HG03521 (cell line): ENCODE measurements at regions not wholly inside any gene's neighbourhood (a gene's known extent, or its start where the extent isn't known, plus 50 kb on each side); places are given as distances from the start of the nearest gene placed in this dataset.
"Not testable (repeated sequence)": the region's sequence is repeated elsewhere in the genome, so short reads cannot be mapped to it uniquely, and the experiment has no call there.

Source experiments
- ATAC-seq: cut with Tn5 transposase; IDR thresholded peaks from one replicate; pipeline ENCODE4 v1.9.1; 2021; ENCODE audit warnings: mild to moderate bottlenecking, moderate library complexity; ENCODE audit not compliant: unreplicated experiment

DNA sequence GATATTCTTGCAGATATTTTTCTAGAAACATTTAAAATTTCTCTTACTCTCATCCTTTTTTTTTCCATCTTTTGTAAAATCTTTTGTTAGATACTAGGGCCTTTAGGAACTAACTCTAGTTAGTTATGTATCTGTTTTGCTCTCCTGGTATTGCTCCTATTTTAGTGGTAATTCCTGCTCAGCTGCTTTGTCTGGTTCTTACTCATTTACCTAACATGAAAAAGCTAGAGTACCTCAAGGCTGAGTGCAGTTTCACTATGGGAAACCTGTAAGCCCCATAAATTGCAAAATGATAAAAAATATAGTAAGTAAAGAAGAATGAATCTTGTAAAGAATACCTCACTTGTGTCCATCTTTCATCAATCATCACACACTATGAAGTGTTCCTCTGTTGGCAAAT is 1602.0 kb downstream of the GRIK2 start:
- ATAC-seq = no peak

DNA sequence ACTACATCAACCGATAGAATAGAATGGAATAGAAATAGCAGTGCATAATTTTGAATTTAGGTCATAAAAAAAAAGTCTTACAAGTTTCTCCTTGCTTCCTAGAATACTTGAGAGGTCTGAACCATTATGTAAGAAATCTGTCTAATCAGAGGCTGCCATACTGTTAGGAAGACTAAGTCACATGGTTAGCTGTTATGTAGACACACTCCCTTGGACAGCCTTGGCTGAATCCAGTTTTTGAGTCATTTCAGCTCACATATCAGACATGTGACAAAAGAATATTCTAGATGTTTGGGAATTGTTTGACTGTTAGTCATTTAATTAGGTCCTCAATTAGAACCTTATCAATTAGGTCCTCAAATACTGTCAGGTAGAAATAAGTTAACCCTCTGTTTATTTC is 1601.4 kb downstream of the GRIK2 start:
- ATAC-seq = no peak

DNA sequence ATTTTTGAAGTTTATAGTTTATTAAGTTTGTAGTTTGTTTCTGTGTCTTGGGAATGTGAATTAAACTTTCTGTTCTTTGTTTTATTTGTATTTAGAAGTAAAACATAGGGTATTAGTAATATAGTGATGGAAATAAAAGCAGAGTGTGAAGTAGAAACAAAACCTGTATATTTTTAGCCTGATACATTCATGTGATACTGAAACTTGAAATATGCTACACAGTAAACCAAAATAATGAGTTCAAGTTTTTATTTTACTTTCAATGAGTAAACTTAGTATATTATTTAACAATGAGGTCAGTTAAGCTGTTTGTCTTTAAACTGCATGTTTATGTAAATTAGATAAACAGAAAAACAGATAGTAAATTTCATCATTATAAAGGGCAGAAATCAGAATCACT is 1592.6 kb downstream of the GRIK2 start:
- peak; percentile 65 for ATAC-seq

DNA sequence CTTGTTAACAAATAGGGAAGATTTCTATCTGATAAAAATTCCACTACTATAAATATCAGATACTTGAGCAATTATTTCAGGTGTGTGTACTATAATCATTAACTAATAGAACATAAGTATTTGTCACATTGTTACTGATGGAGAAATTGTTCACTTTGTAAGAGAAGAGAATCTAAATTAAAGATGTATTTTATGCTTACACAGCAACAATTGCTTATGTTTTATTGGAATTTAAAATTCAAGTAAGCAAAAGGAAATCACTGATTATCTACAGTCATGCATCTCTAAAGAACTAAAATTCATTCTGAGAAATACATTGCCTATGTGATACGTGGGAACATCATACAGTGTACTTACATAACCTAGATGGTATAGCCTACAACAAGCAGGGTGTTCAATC is 1590.8 kb downstream of the GRIK2 start:
- no peak for ATAC-seq

DNA sequence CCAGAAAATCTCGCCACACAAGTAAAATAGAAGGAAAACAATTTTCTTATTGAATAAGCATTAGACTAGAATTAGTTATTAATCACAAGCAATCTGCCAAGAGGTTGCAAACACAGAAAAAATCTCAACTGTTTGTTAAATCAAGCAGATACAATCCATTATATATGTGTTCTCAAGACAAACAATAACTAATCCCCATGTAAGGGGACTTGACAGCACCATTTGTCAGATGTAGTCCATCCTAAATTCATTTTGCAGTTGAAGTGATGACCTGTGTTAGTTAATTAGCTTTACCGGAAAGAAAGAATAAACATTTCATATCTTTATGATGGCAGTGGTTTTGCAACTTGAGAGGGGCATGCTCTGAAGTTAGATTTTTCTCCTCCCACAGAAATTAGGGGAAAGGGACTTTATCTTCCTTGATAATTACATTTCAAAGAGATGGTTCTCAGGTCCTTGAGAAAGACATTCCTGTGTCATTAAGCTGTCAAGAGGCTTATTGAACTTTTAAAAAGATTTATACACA is 1588.0 kb downstream of the GRIK2 start:
- no peak for ATAC-seq

DNA sequence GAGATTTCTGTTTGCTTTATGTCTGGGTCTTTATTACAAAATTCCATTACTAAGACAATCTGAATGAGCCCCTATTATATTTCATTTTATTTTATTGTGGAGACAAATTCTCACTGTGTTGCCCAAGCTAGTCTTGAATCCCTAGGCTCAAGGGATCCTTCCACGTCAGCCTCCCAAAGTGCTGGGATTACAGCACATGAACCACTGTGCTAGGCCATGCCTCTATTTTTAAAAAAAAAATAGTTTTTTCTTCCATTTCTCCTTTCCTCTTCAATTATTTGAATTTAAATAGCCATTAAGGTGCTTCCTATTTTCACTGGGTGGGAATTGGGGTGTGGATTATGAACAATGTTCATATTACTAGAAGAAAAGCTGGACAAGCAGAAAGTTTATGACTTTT is 1587.4 kb downstream of the GRIK2 start:
- no peak for ATAC-seq

DNA sequence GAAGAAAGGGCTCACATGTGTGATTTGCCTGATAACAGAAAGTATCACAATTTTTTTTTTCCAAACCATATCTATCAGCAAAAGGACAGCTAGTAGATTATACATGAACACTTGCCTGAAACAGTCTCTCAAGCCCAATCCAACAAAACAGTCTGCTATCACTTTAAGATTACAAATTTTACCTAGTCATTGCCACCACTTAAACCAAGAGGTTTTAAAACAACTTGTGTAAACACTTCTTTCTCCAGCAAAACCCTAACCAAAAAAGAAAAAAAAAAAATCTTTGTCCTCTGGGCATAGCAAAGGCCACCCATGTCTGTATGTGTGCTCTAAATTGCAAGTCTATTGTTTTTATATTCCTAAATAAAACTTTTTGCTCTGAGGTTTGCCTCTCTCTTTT is 1568.4 kb downstream of the GRIK2 start:
- no peak for ATAC-seq

DNA sequence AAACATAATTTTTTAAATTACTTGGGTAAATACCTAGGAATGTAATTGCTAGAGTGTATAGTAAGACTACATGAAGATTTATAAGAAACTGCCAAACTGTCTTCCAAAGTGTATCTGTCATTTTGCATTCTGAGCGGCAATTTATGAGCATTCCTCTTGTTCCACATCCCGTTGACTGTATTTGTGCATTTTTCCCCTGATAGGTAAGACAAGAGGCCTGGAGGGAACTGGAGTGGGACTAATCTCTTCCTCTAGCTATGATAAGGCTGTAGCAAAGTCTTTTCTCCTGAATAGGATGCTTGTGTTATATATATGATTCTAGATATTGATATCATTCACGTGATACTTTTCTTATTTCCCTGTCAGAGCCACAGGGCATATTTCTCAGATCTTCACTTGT is 1557.5 kb downstream of the GRIK2 start:
- ATAC-seq = no peak

DNA sequence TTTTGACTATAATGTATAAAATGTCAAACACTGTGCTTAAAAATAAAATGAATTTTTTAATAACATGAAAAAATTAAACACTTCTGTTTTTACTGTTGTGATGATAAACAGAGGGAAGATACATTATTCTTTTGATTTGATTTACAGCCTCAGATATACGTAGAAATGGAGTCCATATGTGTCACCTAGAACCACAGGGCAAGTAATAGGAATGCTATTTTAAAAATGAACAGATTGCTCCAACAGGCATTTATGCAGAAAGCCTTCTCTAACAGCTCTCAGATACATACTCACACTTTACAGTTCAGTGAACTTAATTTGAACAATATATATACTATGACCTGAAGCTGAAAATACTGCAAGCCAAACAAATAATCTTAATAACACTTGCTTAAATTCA is 1551.0 kb downstream of the GRIK2 start:
- ATAC-seq = no peak

DNA sequence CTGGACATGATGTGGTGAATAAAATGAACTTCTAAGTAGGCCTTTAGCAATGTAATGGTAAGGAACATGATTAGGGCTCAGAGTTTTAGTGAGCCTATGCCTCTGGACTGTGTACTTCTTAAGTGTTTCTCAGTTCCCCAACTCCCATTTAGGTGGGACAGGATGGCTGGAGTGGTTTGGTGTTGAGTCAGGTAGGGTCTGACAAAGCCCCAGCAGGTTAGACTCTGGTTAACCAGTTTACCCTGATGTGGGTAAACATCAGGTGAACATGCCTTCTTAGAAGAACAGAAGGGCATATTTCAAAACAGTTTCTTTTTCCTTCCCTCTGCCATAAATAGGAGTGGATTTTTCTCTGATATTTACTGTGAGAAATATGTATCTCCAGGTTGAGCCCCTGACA is 1548.7 kb downstream of the GRIK2 start:
- ATAC-seq = no peak

DNA sequence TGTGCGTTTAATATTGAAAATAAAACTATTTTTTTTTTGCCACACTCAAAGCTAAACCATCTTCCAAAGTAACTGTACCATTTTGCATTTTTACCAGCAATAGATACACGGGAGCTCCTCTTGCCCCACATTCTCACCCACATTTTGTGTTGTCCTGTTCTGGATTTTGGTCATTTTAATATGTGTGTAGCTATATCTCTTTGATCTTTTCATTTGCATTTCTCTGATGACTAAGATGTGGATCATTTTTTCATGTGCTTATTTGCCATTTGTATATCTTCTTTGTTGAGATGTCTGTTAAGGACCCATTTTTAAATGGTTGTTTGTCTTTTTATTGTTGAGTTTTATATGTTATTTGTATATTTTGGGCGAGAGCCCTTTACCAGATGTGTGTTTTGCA is 1543.5 kb downstream of the GRIK2 start:
- ATAC-seq = no peak

DNA sequence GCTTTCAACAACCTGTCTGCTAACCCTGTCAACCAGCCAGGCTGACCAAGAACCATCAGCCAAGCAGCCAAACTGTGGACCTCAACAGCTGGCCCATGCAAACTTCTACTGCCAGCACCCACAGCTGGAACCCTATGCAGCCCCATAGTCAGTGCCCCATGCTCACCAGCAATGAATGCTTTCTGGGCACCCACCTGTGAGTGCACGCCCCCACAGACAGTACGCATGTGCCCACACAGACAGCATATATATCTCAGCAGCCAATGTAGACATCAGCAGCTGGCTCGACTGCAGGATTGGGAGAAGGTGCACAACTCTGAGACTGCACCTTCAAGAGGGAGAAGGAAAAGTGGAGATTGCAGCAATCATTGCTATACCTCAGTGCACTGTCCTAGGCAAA is 1534.6 kb downstream of the GRIK2 start:
- no peak for ATAC-seq

DNA sequence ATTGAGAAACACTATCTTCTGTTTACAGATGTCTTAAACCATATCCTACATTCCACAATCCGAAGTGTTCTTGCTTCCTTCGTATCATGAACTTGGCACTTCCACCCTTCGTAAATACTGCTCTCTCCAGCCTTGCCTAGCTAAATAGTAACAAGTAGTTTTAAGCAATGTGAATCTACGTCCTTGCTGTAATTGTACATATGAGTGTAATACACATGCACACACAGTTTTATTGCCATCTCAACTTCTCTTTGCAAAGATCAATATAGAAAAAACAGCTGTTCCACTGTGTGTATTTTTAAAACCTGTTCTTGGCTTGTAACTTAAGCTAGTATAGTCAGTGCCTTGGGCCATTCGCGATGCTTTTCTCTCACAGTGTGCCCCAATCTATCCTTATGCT is 1524.7 kb downstream of the GRIK2 start:
- no peak for ATAC-seq

DNA sequence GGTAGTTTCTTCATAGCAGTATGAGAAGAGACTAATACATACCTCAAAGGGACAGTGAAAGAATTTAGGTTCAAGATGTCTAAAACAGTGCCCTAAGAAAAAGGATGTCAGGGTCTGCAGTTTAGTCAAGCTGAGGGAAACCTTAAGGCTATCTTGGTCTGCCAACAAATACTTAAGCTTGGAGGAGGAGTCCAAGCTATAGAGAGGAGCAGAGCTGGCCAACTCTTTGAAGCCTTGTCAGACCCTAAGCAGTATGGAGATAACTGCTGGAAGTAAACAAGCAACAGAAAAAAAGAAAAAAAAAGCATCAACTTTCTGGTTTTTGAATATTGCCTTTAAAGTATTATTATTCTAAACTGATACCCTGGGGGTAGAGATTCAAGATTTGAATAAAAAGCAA is 1518.1 kb downstream of the GRIK2 start:
- no peak for ATAC-seq

DNA sequence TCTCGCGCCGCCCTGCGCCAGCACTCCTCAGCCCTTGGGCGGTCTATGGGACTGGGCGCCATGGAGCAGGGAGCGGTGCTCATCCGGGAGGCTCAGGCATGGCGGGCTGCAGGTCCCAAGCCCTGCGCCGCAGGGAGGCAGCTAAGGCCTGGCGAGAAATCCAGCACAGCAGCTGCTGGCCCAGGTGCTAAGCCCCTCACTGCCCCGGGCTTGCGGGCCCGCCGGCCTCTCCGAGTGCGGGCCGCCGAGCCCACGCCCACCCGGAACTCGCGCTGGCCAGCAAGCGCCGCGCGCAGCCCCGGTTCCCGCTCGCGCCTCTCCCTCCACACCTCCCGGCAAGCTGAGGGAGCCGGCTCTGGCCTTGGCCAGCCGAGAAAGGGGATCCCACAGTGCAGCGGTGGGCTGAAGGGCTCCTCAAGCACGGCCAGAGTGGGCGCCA is 1517.2 kb downstream of the GRIK2 start:
- ATAC-seq = not testable (repeated sequence)

DNA sequence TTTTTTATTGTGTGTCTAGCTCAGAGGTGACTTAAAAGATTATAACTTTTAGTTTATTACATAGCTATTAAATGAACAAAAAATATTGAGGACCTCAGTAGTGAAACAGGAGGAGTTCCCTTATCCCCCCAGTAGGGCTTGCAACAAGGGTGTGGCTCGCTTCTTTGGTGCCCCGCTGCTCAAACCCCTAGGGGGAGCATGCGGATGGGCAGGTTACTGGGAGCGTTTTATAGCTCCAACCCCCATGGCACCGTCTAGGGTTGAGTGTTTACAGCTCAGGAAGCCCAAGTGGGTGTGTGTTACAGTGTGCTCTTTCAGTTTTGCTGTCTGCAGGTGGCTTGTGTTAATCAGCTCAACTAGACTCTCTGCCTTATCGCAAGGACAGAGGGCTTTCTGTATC is 1513.7 kb downstream of the GRIK2 start:
- no peak for ATAC-seq

DNA sequence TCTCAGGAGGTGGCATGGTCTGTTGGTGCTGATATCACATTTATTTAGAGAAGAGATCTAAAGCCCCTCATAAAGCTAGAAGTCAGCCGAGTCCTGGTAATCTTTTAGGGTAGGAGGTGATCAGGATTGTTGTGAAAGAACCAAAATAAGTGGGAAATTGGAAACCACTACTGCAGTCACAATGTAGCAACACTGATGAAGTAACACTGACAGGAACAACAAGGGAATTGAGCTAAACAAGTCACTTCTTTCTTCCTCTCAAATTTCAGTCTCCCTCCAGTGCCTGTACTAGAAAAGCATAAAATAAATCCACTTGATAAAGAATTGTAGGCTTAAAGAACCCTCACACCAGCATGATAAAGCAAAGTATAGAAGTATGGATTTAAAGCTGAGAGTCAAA is 1509.0 kb downstream of the GRIK2 start:
- ATAC-seq = no peak

DNA sequence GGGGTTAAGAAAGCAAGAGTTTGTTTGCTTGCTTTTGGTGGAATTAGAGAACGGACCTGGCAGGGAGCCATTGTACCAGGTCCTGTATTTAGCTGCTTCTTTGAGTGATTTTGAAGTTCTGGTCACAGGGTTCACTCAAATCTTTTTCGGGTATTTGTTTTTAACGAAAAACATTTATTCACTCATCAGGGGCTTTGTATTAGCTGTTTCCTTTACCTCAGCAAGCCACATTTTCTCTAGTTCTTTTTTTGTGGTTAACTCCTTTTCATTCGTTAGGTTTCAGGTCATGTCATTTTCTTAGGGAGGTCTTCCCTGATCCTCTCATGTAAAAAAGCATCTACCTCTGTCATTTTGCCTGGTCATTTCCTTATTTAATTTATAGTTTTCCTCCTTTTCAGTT is 1502.2 kb downstream of the GRIK2 start:
- no peak for ATAC-seq

DNA sequence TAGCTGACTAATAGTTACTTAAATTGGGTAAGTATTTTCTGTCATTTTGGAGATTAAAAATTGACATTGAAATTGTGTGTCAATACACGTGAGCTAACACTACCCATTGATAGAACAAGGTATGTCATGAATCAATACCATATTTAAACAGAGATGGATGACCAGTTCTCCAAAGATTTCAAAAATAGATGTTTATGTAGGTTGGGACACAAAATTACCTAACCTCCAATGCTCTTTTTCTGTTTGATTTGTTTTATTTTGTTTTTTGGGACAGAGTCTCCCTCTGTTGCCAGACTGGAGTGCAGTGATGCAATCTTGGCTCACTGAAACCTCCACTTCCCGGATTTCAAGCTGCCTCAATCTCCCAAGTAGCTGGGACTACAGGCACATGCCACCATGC is 1491.7 kb downstream of the GRIK2 start:
- ATAC-seq = no peak

DNA sequence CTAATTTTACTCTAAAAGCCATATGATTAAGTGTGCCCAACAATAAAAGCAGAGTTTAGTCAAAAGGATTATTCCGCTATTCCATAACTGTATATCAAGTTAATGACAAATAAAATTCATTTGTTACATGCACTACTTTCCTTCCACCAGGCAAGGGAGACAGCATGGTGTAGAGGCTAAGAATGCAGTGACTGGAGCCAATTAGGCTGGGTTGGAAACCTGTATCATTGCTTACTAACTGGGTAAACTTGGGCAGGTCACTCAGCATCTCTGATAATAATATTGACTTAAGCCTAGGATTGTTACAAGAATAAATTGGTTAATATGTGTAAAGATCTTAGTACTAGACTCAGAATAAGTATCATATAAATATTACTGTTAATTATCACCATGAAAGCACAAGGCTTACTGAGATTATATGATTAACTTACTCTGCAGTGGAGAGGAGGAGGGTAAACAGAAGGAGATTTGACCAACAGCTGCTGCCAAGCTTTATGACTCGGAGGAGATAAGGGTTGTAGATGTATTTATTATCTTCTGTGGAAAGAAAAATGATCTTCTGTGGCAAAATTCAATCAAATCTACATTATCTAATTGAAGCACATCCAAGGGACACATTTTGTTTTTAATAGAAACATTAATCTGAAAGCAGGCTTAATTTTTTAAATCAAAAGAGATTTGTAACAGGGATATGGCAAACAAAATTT is 1459.9 kb downstream of the GRIK2 start:
- ATAC-seq = no peak

DNA sequence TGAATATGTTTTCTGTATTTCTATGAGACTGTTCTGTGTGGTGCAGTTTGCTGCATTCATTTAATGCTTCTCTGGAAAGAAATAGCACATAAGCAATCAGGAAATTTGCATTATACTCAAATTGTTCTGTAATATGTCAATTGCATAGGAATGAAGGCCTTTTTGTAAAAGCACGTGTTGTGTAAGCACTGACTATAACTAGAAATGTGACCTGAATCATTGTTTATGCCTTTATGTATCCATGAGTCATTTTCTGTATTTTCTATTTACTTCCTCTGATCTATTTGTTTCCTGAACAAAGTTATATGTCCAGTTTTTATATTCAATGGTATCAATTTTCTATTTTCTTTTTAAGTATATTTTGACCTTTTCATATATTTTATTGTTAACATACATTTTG is 1455.3 kb downstream of the GRIK2 start:
- ATAC-seq = no peak

DNA sequence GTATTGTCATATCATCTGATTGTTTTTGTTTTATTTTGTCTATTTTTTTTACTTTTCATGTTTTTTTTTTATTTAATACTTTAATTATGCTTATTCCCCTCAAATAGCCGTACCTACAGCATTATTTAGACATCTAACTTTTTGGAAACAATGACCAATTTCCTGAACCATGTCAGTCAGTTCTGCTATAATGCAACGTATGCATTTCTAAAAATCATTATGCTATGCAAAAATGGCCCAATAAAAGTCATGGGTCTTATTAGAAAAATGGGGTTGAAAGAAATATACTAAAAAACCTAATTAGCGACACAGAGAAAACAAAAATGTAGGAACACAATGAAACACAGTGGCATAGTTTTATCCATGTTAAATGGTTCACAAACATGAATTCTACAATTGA is 1454.7 kb downstream of the GRIK2 start:
- ATAC-seq = no peak

DNA sequence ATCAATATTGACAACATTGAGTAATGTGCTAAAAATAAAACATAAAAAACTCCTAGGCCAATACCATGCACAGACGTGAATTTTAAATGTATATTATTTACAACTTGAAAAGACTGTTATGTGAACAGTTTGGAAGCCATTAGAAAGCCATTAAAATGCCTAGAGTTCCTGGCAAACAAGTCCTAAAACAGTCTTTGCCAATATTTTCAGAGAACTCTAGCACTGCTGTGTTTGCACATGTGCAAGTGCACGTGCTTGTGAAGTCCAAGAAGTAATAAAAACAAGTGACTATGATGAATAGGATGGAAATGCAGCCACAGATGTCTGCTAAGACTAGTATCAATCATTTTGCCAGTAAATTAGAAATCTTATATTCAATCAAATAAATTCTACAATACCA is 1447.6 kb downstream of the GRIK2 start:
- no peak for ATAC-seq
